ENCODE measurements at regions not wholly inside any gene's neighbourhood (a gene's known extent, or its start where the extent isn't known, plus 50 kb on each side); places are given as distances from the start of the nearest gene placed in this dataset.

GRCh38 chr7:116332766-116333165 lies 122.4 kb downstream of the TES start:
- H3K27ac ChIP-seq (ENCODE audit: insufficient read depth, low read length, poor library complexity, severe bottlenecking) = no peak overlapping the region
- Mint-ChIP-seq H3K4me1 (no peaks in the 10 kb centered on the region), H3K36me3 (no peaks in the 10 kb centered on the region), H3K4me3 (no peak overlapping the region), H3K27me3 (peaks cover 6% of the 10 kb centered on the region), H3K27ac (no peak overlapping the region), H3K9me3 (no peaks in the 10 kb centered on the region)
- H3K36me3 ChIP-seq (ENCODE audit: control insufficient read depth, insufficient read depth, low read length) = no peaks in the 10 kb centered on the region
- H3K4me3 ChIP-seq (ENCODE audit: low read depth, low read length) = no peak overlapping the region
- DNase-seq (no peak), ATAC-seq (ENCODE audit: low read depth in 2 of 2) (no peak)
- H3K27me3 ChIP-seq (ENCODE audit: control insufficient read depth, insufficient read depth, low read length) = no peaks in the 10 kb centered on the region
- no peaks in the 10 kb centered on the region for H3K4me1 ChIP-seq (ENCODE audit: control insufficient read depth, insufficient read depth, low read length, poor library complexity, severe bottlenecking)
- no peaks in the 10 kb centered on the region for H3K9me3 ChIP-seq (ENCODE audit: control insufficient read depth in 2 of 2, low read length in 2 of 2)

DNA sequence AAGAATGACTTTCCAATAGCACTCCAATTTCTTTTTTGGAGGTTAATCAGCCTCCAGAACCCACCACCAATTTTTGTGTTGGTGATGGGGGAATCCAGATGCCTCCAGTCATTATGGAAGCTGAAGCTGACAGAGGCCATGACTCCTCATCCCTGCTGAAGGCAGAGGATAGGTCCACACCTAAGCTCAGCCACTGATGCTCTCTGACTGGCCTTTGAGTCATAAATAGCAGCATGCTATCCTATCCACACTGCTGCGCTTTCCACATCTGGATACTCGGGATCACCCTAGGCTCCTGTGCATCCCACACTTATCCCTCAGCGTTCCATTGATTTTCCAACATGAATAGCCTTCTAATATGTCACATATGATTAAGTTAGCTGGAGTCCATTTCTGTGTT lies 124.2 kb downstream of the TES start:
- no peaks in the 10 kb centered on the region for H3K4me1 Mint-ChIP-seq
- ATAC-seq (ENCODE audit: low read depth in 2 of 2) = no peak
- H3K27ac Mint-ChIP-seq = no peak overlapping the region

DNA sequence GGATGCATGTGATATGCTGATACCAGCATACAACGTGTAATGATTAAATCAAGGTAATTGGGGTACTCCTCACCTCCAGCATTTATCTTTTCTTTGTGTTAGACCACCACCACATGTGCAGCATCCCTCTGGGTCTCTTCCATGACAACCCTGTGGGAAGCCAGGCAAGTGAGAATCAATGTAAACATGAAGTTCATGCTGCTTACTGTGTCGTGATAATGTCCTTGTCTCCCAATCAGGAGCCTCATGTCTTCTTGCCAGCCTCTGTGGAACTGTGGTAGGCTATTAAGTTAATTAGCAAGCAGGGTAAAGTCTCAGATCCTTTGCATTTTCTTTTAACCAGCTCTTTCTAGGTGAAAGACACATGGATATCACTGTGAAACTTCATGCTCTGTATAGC lies 126.7 kb downstream of the TES start:
- H3K27ac Mint-ChIP-seq = no peak overlapping the region
- Histone ChIP-seq H3K9me3 (ENCODE audit: control insufficient read depth in 2 of 2, low read length in 2 of 2) (no peaks in the 10 kb centered on the region), H3K27ac (ENCODE audit: insufficient read depth, low read length, poor library complexity, severe bottlenecking) (no peak overlapping the region), H3K27me3 (ENCODE audit: control insufficient read depth, insufficient read depth, low read length) (no peaks in the 10 kb centered on the region), H3K4me1 (ENCODE audit: control insufficient read depth, insufficient read depth, low read length, poor library complexity, severe bottlenecking) (peaks cover 4% of the 10 kb centered on the region), H3K4me3 (ENCODE audit: low read depth, low read length) (no peak overlapping the region), H3K36me3 (ENCODE audit: control insufficient read depth, insufficient read depth, low read length) (no peaks in the 10 kb centered on the region)
- no peaks in the 10 kb centered on the region for H3K4me1 Mint-ChIP-seq
- H3K36me3 Mint-ChIP-seq = no peaks in the 10 kb centered on the region
- DNase-seq = no peak
- H3K4me3 Mint-ChIP-seq = no peak overlapping the region
- H3K27me3 Mint-ChIP-seq = peaks cover 2% of the 10 kb centered on the region
- H3K9me3 Mint-ChIP-seq = no peaks in the 10 kb centered on the region
- no peak for ATAC-seq (ENCODE audit: low read depth in 2 of 2)

More for the DNA sequence above, 124.2 kb downstream of the TES start:
- Histone ChIP-seq H3K4me3 (ENCODE audit: low read depth, low read length) (no peak overlapping the region), H3K9me3 (ENCODE audit: control insufficient read depth in 2 of 2, low read length in 2 of 2) (no peaks in the 10 kb centered on the region), H3K27me3 (ENCODE audit: control insufficient read depth, insufficient read depth, low read length) (no peaks in the 10 kb centered on the region), H3K36me3 (ENCODE audit: control insufficient read depth, insufficient read depth, low read length) (no peaks in the 10 kb centered on the region), H3K27ac (ENCODE audit: insufficient read depth, low read length, poor library complexity, severe bottlenecking) (no peak overlapping the region), H3K4me1 (ENCODE audit: control insufficient read depth, insufficient read depth, low read length, poor library complexity, severe bottlenecking) (no peaks in the 10 kb centered on the region)
- H3K27me3 Mint-ChIP-seq = peaks cover 6% of the 10 kb centered on the region
- H3K9me3 Mint-ChIP-seq = no peaks in the 10 kb centered on the region
- H3K36me3 Mint-ChIP-seq = no peaks in the 10 kb centered on the region
- H3K4me3 Mint-ChIP-seq = no peak overlapping the region
- DNase-seq = no peak

- no peaks in the 10 kb centered on the region for H3K4me1 Mint-ChIP-seq
- Histone ChIP-seq H3K36me3 (ENCODE audit: control insufficient read depth, insufficient read depth, low read length) (no peaks in the 10 kb centered on the region), H3K9me3 (ENCODE audit: control insufficient read depth in 2 of 2, low read length in 2 of 2) (no peaks in the 10 kb centered on the region), H3K27me3 (ENCODE audit: control insufficient read depth, insufficient read depth, low read length) (no peaks in the 10 kb centered on the region), H3K27ac (ENCODE audit: insufficient read depth, low read length, poor library complexity, severe bottlenecking) (no peak overlapping the region), H3K4me3 (ENCODE audit: low read depth, low read length) (no peak overlapping the region), H3K4me1 (ENCODE audit: control insufficient read depth, insufficient read depth, low read length, poor library complexity, severe bottlenecking) (peaks cover 4% of the 10 kb centered on the region)
- no peak overlapping the region for H3K27ac Mint-ChIP-seq
- H3K9me3 Mint-ChIP-seq = no peaks in the 10 kb centered on the region
- H3K4me3 Mint-ChIP-seq = no peak overlapping the region
- no peaks in the 10 kb centered on the region for H3K36me3 Mint-ChIP-seq
- no peaks in the 10 kb centered on the region for H3K27me3 Mint-ChIP-seq
- no peak for DNase-seq
- no peak for ATAC-seq (ENCODE audit: low read depth in 2 of 2)
Observed at GRCh38 chr7:116337800-116338199, 127.5 kb downstream of the TES start.

DNA sequence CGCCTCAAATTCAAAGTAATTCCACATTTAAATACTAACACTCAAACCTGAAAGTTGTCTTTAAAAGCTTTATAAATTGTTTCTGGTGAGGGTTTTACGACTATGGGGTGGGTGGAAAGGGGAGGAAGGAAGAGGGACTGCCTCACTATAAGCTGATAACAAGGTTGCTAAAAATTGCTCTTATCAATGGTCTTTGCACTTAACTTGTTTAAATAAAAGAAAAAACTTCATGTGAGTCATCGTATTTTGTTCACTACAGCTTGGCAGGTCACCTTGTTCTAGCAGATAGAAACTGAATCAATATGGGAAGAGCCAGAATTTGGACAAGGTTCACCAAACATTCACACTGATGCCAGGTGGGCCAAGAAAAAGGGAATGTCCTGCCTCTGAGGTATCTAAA lies 129.2 kb downstream of the TES start:
- Mint-ChIP-seq H3K4me1 (no peaks in the 10 kb centered on the region), H3K27ac (no peak overlapping the region), H3K4me3 (no peak overlapping the region), H3K36me3 (no peaks in the 10 kb centered on the region), H3K9me3 (no peaks in the 10 kb centered on the region), H3K27me3 (peaks cover 5% of the 10 kb centered on the region)
- Histone ChIP-seq H3K9me3 (ENCODE audit: control insufficient read depth in 2 of 2, low read length in 2 of 2) (no peaks in the 10 kb centered on the region), H3K36me3 (ENCODE audit: control insufficient read depth, insufficient read depth, low read length) (no peaks in the 10 kb centered on the region), H3K27ac (ENCODE audit: insufficient read depth, low read length, poor library complexity, severe bottlenecking) (no peak overlapping the region), H3K4me3 (ENCODE audit: low read depth, low read length) (no peak overlapping the region), H3K4me1 (ENCODE audit: control insufficient read depth, insufficient read depth, low read length, poor library complexity, severe bottlenecking) (peaks cover 4% of the 10 kb centered on the region), H3K27me3 (ENCODE audit: control insufficient read depth, insufficient read depth, low read length) (no peaks in the 10 kb centered on the region)
- DNase-seq (no peak), ATAC-seq (ENCODE audit: low read depth in 2 of 2) (no peak)

DNA sequence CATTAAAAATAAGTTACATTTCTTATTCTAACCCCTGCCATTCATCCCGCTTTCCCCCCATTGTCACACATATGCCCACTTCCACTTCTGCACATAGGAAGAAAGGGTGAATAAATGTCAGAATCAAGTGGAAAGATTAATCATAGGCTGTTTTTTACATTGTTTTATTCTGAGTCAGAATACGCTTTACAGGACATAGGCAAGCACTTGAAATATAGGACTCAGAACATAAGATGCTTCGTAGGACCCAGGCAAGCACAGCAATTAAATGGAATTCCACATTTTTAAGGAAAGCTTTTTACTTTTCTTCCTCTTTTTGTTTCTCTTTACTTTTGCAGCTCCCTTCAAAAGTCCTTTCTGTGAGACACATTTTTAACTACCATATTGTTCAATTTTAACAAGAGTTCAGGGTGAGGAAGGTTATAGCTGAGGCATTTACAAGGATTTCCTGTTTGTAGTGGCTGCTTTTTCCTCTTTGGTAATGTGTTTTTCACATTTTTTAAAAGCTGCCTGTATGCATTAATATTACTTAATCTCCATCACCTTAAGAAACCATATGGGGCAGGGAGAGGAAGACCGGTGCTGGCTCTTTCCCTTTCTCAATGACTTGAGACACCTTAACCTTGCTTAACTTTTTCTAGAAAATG lies 130.0 kb downstream of the TES start:
- Mint-ChIP-seq H3K27me3 (peaks cover 5% of the 10 kb centered on the region), H3K36me3 (no peaks in the 10 kb centered on the region), H3K4me1 (no peaks in the 10 kb centered on the region), H3K27ac (no peak overlapping the region), H3K9me3 (no peaks in the 10 kb centered on the region), H3K4me3 (no peak overlapping the region)
- ATAC-seq (ENCODE audit: low read depth in 2 of 2) = no peak
- no peaks in the 10 kb centered on the region for H3K36me3 ChIP-seq (ENCODE audit: control insufficient read depth, insufficient read depth, low read length)
- H3K27me3 ChIP-seq (ENCODE audit: control insufficient read depth, insufficient read depth, low read length) = no peaks in the 10 kb centered on the region
- DNase-seq = no peak
- no peak overlapping the region for H3K27ac ChIP-seq (ENCODE audit: insufficient read depth, low read length, poor library complexity, severe bottlenecking)
- no peaks in the 10 kb centered on the region for H3K9me3 ChIP-seq (ENCODE audit: control insufficient read depth in 2 of 2, low read length in 2 of 2)
- H3K4me1 ChIP-seq (ENCODE audit: control insufficient read depth, insufficient read depth, low read length, poor library complexity, severe bottlenecking) = peaks cover 4% of the 10 kb centered on the region
- H3K4me3 ChIP-seq (ENCODE audit: low read depth, low read length) = no peak overlapping the region

DNA sequence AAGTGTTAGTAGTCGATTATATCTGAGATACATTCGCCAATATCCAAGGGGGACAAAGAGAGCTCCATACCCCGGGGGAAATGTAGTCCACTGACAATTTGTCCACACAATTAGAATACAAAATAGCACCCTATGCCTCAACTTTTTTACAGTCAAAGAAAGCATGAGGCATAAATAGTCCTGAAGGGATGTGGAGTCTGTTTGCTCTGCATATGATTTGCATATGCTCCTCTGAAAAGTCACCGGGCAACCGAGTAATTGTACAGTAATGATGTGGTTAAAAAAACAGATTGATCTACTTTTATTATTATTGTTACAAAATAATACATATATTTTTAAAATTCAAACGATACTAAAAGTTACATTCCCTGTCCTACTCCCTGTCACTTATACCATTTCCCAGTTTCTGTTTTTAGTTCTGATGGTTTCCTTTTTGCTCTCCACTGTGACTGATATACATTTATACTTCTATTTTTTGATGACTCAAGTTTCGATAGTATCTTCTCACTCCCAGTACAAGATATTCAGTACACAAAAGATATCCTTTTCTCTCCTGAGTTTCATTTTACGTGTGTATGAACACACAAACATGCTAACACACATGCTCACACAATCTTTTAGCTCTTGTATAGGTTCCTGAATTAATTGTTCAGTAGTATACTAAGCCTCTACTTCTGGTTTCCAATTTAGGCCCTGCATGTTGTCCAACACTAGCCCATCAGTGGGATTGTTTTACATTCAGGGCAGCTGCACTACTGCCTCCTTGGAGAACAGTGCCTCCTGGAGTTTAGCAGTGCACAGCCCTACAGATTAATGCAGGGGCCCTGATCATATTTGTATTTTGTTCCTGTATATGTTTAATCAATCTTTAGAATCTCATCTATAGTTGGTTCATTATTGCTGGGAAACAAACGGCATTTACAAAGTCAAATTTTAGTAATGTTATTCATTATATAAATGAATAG lies 130.9 kb downstream of the TES start:
- H3K27me3 Mint-ChIP-seq = peaks cover 5% of the 10 kb centered on the region
- no peaks in the 10 kb centered on the region for H3K9me3 Mint-ChIP-seq
- DNase-seq (no peak), ATAC-seq (ENCODE audit: low read depth in 2 of 2) (no peak)
- H3K27me3 ChIP-seq (ENCODE audit: control insufficient read depth, insufficient read depth, low read length) = no peaks in the 10 kb centered on the region
- no peaks in the 10 kb centered on the region for H3K9me3 ChIP-seq (ENCODE audit: control insufficient read depth in 2 of 2, low read length in 2 of 2)
- H3K36me3 Mint-ChIP-seq = no peaks in the 10 kb centered on the region
- H3K4me1 Mint-ChIP-seq = no peaks in the 10 kb centered on the region
- H3K27ac Mint-ChIP-seq = no peak overlapping the region
- no peaks in the 10 kb centered on the region for H3K36me3 ChIP-seq (ENCODE audit: control insufficient read depth, insufficient read depth, low read length)
- H3K4me3 ChIP-seq (ENCODE audit: low read depth, low read length) = no peak overlapping the region
- no peak overlapping the region for H3K4me3 Mint-ChIP-seq
- H3K4me1 ChIP-seq (ENCODE audit: control insufficient read depth, insufficient read depth, low read length, poor library complexity, severe bottlenecking) = peaks cover 4% of the 10 kb centered on the region
- no peak overlapping the region for H3K27ac ChIP-seq (ENCODE audit: insufficient read depth, low read length, poor library complexity, severe bottlenecking)

GRCh38 chr7:116342125-116342524 lies 131.8 kb downstream of the TES start:
- Histone ChIP-seq H3K4me3 (ENCODE audit: low read depth, low read length) (no peak overlapping the region), H3K4me1 (ENCODE audit: control insufficient read depth, insufficient read depth, low read length, poor library complexity, severe bottlenecking) (peaks cover 4% of the 10 kb centered on the region), H3K9me3 (ENCODE audit: control insufficient read depth in 2 of 2, low read length in 2 of 2) (no peaks in the 10 kb centered on the region), H3K27ac (ENCODE audit: insufficient read depth, low read length, poor library complexity, severe bottlenecking) (no peak overlapping the region), H3K36me3 (ENCODE audit: control insufficient read depth, insufficient read depth, low read length) (no peaks in the 10 kb centered on the region), H3K27me3 (ENCODE audit: control insufficient read depth, insufficient read depth, low read length) (no peaks in the 10 kb centered on the region)
- no peaks in the 10 kb centered on the region for H3K4me1 Mint-ChIP-seq
- no peak overlapping the region for H3K27ac Mint-ChIP-seq
- no peak for ATAC-seq (ENCODE audit: low read depth in 2 of 2)
- H3K27me3 Mint-ChIP-seq = peaks cover 5% of the 10 kb centered on the region
- H3K36me3 Mint-ChIP-seq = no peaks in the 10 kb centered on the region
- no peaks in the 10 kb centered on the region for H3K9me3 Mint-ChIP-seq
- DNase-seq = no peak
- H3K4me3 Mint-ChIP-seq = no peak overlapping the region

Measured in CD4-positive, CD25-positive, alpha-beta regulatory T cell (primary cell).